22Rv1 (cell line): ENCODE measurements at regions not wholly inside any gene's neighbourhood (a gene's known extent, or its start where the extent isn't known, plus 50 kb on each side); places are given as distances from the start of the nearest gene placed in this dataset.
"Not testable (repeated sequence)": the region's sequence is repeated elsewhere in the genome, so short reads cannot be mapped to it uniquely, and the experiment has no call there.

Experiments used
- H3K27ac ChIP-seq: fragments of 450-650 bp; 2 replicates; pipeline ENCODE4 v1.5.1; 2017
- ZFX ChIP-seq: fragments of 450-650 bp; IDR thresholded peaks from 2 replicates; pipeline ENCODE4 v1.6.1; 2017; ENCODE audit warnings: antibody characterized with exemption, borderline replicate concordance
- TF ChIP-seq, protein P1 (sequence below): fragments of 450-650 bp; IDR thresholded peaks from 2 replicates; pipeline ENCODE4 v1.5.1; 2017; ENCODE audit warnings: mild to moderate bottlenecking

DNA sequence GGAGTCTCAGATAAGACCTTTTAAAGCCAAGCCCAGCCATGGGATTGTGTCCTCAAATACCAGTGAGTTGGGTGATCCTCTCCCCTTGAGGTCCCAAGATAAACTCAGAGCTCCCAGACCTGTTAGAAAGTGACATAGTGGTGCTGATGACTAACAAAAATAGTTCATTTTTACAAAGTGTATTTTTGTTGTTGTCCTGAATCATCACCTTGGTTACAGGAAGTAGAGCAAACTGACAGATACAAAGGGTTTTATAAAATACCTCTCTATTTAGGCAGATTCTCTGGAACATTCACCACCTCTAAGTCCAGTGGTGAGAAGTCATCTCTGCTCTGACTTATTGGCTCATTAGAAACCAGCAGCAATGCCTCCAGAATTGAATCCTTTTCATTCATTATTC, 259.3 kb downstream of the CEMIP2 start:
- TF ChIP-seq ZFX, result no peak
- TF ChIP-seq, protein P1, sequence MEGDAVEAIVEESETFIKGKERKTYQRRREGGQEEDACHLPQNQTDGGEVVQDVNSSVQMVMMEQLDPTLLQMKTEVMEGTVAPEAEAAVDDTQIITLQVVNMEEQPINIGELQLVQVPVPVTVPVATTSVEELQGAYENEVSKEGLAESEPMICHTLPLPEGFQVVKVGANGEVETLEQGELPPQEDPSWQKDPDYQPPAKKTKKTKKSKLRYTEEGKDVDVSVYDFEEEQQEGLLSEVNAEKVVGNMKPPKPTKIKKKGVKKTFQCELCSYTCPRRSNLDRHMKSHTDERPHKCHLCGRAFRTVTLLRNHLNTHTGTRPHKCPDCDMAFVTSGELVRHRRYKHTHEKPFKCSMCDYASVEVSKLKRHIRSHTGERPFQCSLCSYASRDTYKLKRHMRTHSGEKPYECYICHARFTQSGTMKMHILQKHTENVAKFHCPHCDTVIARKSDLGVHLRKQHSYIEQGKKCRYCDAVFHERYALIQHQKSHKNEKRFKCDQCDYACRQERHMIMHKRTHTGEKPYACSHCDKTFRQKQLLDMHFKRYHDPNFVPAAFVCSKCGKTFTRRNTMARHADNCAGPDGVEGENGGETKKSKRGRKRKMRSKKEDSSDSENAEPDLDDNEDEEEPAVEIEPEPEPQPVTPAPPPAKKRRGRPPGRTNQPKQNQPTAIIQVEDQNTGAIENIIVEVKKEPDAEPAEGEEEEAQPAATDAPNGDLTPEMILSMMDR, result no peak
- H3K27ac ChIP-seq, result no peak overlapping the region

DNA sequence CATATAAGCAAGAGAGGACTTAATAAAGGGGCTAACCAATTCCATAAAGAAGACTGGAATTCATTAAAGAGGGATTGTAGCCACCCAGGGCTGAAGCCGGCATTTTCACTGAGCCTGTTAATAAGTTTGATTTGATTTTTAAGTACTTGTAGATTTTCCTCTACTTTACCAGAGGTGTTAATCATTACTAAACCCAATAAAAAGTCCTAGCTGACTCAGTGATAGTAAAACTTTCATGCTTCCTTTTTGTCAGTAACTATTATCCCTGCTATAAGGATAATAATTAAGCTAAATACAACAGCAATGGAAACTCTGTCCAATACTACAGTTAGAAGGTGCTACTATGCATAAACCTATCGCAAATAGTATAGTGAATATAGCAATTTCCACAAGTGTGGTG, 260.2 kb downstream of the CEMIP2 start:
- not testable (repeated sequence) for H3K27ac ChIP-seq

DNA sequence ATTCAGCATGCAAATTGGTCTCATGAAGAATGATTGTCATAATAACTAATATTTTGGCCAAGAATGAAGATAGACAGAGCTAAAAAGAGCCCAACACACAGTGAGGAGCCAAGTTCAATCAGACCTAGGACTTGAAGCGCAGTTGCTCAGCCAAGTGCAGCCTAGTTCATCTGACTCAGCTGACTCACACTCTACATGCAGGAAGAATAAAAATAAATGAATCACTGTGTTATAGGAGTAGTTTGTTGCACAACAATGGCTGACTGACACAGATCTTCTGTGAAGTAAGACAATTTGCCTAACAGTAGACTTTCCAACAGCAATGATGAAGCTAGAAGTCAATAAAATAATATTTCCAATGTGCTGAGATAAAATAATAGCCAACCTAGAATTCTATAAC, 261.5 kb downstream of the CEMIP2 start:
- TF ChIP-seq ZFX, result no peak
- TF ChIP-seq, protein P1, result no peak
- H3K27ac ChIP-seq, result no peak overlapping the region

DNA sequence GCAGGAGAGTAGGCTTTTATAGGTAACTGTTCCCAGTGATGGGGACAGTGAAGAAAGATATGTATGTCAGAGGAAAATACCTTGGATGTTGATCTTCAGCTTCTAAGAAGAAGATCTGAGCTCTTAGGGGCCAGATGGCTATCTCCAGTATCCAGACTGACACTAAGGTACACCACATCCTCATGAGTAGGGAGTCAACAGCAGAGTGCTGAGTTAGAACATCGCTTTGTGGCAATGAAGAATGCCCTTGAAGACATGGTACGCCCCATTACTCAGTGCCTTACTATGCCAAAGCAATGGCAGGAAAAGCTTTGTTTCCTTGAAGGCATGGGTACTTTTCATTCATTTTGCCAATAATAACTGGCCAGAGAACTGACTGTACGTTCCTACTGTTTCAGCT, 263.7 kb downstream of the CEMIP2 start:
- TF ChIP-seq, protein P1, result no peak
- no peak for TF ChIP-seq ZFX
- no peak overlapping the region for H3K27ac ChIP-seq

DNA sequence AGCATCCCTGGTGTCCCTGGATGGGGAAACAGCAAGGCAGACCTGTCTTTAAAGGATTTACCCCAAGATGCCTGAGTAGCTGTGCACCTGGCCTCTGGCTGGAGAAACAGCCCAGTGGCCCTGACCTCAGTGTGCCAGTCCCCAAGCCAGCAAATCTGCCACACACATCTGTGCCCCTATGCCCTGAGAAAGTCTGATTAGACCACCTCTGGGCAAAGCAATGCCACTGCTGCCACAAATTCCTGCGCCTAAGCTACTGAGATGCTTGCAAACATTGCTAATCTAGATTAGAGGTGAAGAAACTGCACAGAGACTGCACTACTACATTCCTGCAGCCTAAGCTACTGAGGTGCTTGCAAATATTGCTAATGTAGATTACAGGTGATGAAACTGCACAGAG, 269.6 kb downstream of the CEMIP2 start:
- TF ChIP-seq, protein P1, result no peak
- TF ChIP-seq ZFX, result no peak
- no peak overlapping the region for H3K27ac ChIP-seq

DNA sequence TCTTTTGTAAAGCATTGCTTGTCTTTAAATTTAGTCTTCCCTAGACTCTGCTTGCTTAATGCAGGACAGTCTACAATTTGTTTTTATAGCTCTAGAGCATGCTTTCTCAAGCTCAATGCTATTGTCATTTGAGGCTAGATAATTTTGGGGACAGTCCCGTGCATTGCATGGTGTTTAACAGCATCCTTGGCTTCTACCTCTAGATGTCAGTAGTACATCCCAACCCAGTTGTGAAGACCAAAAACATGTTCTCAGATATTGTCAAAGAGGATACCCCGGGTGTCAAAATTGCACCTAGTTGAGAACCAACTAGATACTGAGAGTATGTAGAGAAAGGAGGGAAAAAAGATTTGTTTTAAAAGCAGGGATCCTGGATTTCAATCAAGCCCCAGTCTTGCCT, 277.5 kb downstream of the CEMIP2 start:
- TF ChIP-seq ZFX, result no peak
- TF ChIP-seq, protein P1, result peak; percentile 49
- H3K27ac ChIP-seq, result no peak overlapping the region

DNA sequence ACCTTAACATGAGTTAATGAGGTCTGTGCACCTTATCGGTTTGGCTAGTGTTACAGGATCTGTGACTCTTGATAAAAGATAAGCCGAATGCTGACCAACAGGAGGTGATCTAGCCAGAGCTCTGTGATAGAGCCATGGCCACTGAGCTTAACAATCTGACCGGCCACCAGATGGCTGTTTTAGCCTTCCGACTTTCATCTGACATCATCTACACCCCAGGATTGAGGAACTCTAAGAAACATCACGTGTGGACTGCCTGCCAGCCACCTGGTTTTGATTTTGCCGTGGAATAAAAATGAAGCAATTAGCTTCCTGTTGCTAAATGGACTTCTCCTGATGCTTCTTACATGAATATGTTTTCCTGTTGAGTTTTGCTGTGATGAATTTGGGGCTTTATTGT, 281.3 kb downstream of the CEMIP2 start:
- TF ChIP-seq, protein P1, result no peak
- no peak for TF ChIP-seq ZFX
- H3K27ac ChIP-seq, result no peak overlapping the region

DNA sequence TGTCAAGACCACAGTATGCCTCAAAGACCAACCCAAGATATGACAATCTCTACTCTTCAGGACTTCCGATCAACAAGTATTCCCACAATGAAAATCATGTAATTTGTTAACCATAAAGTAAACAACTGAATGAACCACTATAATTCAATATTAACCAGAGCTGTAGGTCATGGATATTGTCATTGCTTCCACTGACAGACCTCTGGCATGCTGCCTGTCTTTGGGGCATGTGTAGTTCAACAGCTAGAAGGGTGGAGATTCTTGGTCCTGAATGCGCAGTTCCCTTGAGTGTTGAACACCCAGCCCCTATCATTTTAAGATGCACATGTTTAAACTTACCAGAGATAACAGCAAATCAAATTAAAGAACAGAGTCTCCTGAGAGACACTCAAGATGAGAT, 283.0 kb downstream of the CEMIP2 start:
- H3K27ac ChIP-seq, result no peak overlapping the region
- TF ChIP-seq ZFX, result no peak
- TF ChIP-seq, protein P1, result no peak
